WTC11 (cell line): ENCODE measurements at regions not wholly inside any gene's neighbourhood (a gene's known extent, or its start where the extent isn't known, plus 50 kb on each side); places are given as distances from the start of the nearest gene placed in this dataset.

Experiments
- ATAC-seq: fragments of 200-7000 bp; cut with Tn5 transposase; 2 replicates; pipeline ENCODE4 v1.10.0; 2021; ENCODE audit warnings: mild to moderate bottlenecking, moderate library complexity
- CTCF ChIA-PET: fragments of 300-600 bp; sonication (Branson Sonifier 250); formaldehyde crosslinking; loops from one replicate; lab custom pipeline; 2021; ENCODE audit warnings: antibody characterized with exemption; lab: Charles Lee
- POLR2A ChIA-PET: fragments of 350-600 bp; sonication (Branson Sonifier 250); formaldehyde crosslinking; loops from one replicate; lab custom pipeline; 2021; ENCODE audit warnings: antibody characterized with exemption; lab: Charles Lee
- DNase-seq: peaks from one replicate; pipeline ENCODE4 v3.0.0; 2021; ENCODE audit warnings: low spot score
- H3K27ac Mint-ChIP-seq: 2 replicates; pipeline ENCODE4 v1.8.0; 2021; ENCODE audit warnings: mixed read lengths
- H3K27me3 Mint-ChIP-seq: 2 replicates; pipeline ENCODE4 v1.8.0; 2021; ENCODE audit warnings: low read depth, mild to moderate bottlenecking, moderate library complexity, mixed read lengths
- H3K36me3 Mint-ChIP-seq: 2 replicates; pipeline ENCODE4 v1.8.0; 2021; ENCODE audit warnings: mixed read lengths
- H3K4me1 Mint-ChIP-seq: 2 replicates; pipeline ENCODE4 v1.8.0; 2022; ENCODE audit warnings: mixed read lengths
- H3K4me3 Mint-ChIP-seq: 2 replicates; pipeline ENCODE4 v1.8.0; 2021; ENCODE audit warnings: mild to moderate bottlenecking, moderate library complexity, mixed read lengths
- H3K9me3 Mint-ChIP-seq: 2 replicates; pipeline ENCODE4 v1.8.0; 2021; ENCODE audit warnings: mixed read lengths
- AFF4 ChIP-seq: sonication (generic); formaldehyde crosslinking; IDR thresholded peaks from 2 replicates; pipeline ENCODE4 v1.8.1; 2023; ENCODE audit warnings: mild to moderate bottlenecking, missing genetic modification reagents, borderline replicate concordance
- ATF3 ChIP-seq: sonication (generic); formaldehyde crosslinking; conservative IDR thresholded peaks from 2 replicates; pipeline ENCODE4 v1.8.1; 2022; ENCODE audit warnings: mild to moderate bottlenecking, missing genetic modification reagents
- CBFB ChIP-seq: sonication (generic); formaldehyde crosslinking; IDR thresholded peaks from 2 replicates; pipeline ENCODE4 v1.8.1; 2022; ENCODE audit warnings: mild to moderate bottlenecking, low read depth, missing genetic modification reagents
- E2F4 ChIP-seq: sonication (generic); formaldehyde crosslinking; IDR thresholded peaks from 2 replicates; pipeline ENCODE4 v1.8.1; 2022; ENCODE audit warnings: low read depth, mild to moderate bottlenecking, moderate library complexity, missing genetic modification reagents, borderline replicate concordance
- ESRRA ChIP-seq: sonication (generic); formaldehyde crosslinking; IDR thresholded peaks from 2 replicates; pipeline ENCODE4 v1.8.1; 2022; ENCODE audit warnings: mild to moderate bottlenecking, missing genetic modification reagents, borderline replicate concordance
- FOXJ3 ChIP-seq: sonication (generic); formaldehyde crosslinking; IDR thresholded peaks from 2 replicates; pipeline ENCODE4 v1.9.0; 2021; ENCODE audit warnings: missing genetic modification reagents, mild to moderate bottlenecking, borderline replicate concordance
- GABPB1 ChIP-seq: sonication (generic); formaldehyde crosslinking; IDR thresholded peaks from 2 replicates; pipeline ENCODE4 v1.8.1; 2023; ENCODE audit warnings: mild to moderate bottlenecking, missing genetic modification reagents
- GTF2I ChIP-seq: fragments of 250-450 bp; sonication (Bioruptor Pico); conservative IDR thresholded peaks from 2 replicates; pipeline ENCODE4 v1.4.0; 2021; ENCODE audit warnings: mild to moderate bottlenecking
- IRF1 ChIP-seq: sonication (generic); formaldehyde crosslinking; IDR thresholded peaks from 2 replicates; pipeline ENCODE4 v1.8.0; 2023; ENCODE audit warnings: missing genetic modification reagents
- IRF2 ChIP-seq: sonication (generic); formaldehyde crosslinking; IDR thresholded peaks from 2 replicates; pipeline ENCODE4 v1.8.0; 2022; ENCODE audit warnings: low read depth, missing genetic modification reagents, borderline replicate concordance
- JAZF1 ChIP-seq: fragments of 250-450 bp; sonication (Bioruptor Pico); IDR thresholded peaks from 2 replicates; pipeline ENCODE4 v1.9.0; 2021; ENCODE audit warnings: moderate library complexity, mild to moderate bottlenecking, inconsistent platforms
- KAT7 ChIP-seq: sonication (generic); formaldehyde crosslinking; IDR thresholded peaks from 2 replicates; pipeline ENCODE4 v1.8.1; 2023; ENCODE audit warnings: missing genetic modification reagents, mild to moderate bottlenecking, borderline replicate concordance
- MYBL2 ChIP-seq: sonication (generic); formaldehyde crosslinking; IDR thresholded peaks from 2 replicates; pipeline ENCODE4 v1.8.1; 2023; ENCODE audit warnings: mild to moderate bottlenecking, moderate library complexity, missing genetic modification reagents
- NFATC4 ChIP-seq: fragments of 250-450 bp; sonication (Bioruptor Pico); IDR thresholded peaks from 2 replicates; pipeline ENCODE4 v1.9.0; 2021; ENCODE audit warnings: mild to moderate bottlenecking
- NFE2L1 ChIP-seq: sonication (generic); formaldehyde crosslinking; IDR thresholded peaks from 2 replicates; pipeline ENCODE4 v1.8.1; 2023; ENCODE audit warnings: missing genetic modification reagents
- NR2C2 ChIP-seq: sonication (generic); formaldehyde crosslinking; IDR thresholded peaks from 2 replicates; pipeline ENCODE4 v1.8.0; 2022; ENCODE audit warnings: mild to moderate bottlenecking, missing genetic modification reagents
- NR3C1 ChIP-seq: sonication (generic); formaldehyde crosslinking; conservative IDR thresholded peaks from 2 replicates; pipeline ENCODE4 v1.8.1; 2023; ENCODE audit warnings: low read depth, mild to moderate bottlenecking, missing genetic modification reagents
- PREB ChIP-seq: sonication (generic); formaldehyde crosslinking; IDR thresholded peaks from 2 replicates; pipeline ENCODE4 v1.8.1; 2022; ENCODE audit warnings: mild to moderate bottlenecking, missing genetic modification reagents, moderate library complexity, borderline replicate concordance
- RELA ChIP-seq: sonication (generic); formaldehyde crosslinking; IDR thresholded peaks from 2 replicates; pipeline ENCODE4 v1.8.1; 2022; ENCODE audit warnings: missing genetic modification reagents, mild to moderate bottlenecking, borderline replicate concordance
- SMAD3 ChIP-seq: sonication (generic); formaldehyde crosslinking; IDR thresholded peaks from 2 replicates; pipeline ENCODE4 v1.8.0; 2022; ENCODE audit warnings: missing genetic modification reagents, mild to moderate bottlenecking, borderline replicate concordance
- SMAD4 ChIP-seq: sonication (generic); formaldehyde crosslinking; IDR thresholded peaks from 2 replicates; pipeline ENCODE4 v1.8.0; 2022; ENCODE audit warnings: mild to moderate bottlenecking, missing genetic modification reagents
- SOX15 ChIP-seq: fragments of 250-450 bp; sonication (Bioruptor Pico); IDR thresholded peaks from 2 replicates; pipeline ENCODE4 v1.9.0; 2021; ENCODE audit warnings: mild to moderate bottlenecking
- SP1 ChIP-seq: sonication (generic); formaldehyde crosslinking; conservative IDR thresholded peaks from 2 replicates; pipeline ENCODE4 v1.8.1; 2022; ENCODE audit warnings: missing genetic modification reagents
- TEAD1 ChIP-seq: sonication (generic); formaldehyde crosslinking; IDR thresholded peaks from 2 replicates; pipeline ENCODE4 v1.8.0; 2022; ENCODE audit warnings: mild to moderate bottlenecking, missing genetic modification reagents
- TEAD4 ChIP-seq: sonication (generic); formaldehyde crosslinking; IDR thresholded peaks from 2 replicates; pipeline ENCODE4 v1.8.0; 2022; ENCODE audit warnings: mild to moderate bottlenecking, missing genetic modification reagents
- ZNF232 ChIP-seq: sonication (generic); formaldehyde crosslinking; IDR thresholded peaks from 2 replicates; pipeline ENCODE4 v1.8.0; 2022; ENCODE audit warnings: mild to moderate bottlenecking, missing genetic modification reagents
- ZNF423 ChIP-seq: fragments of 250-450 bp; sonication (Bioruptor Pico); IDR thresholded peaks from 2 replicates; pipeline ENCODE4 v2.1.2; 2022; ENCODE audit warnings: mild to moderate bottlenecking, moderate library complexity
- ZNF671 ChIP-seq: fragments of 250-450 bp; sonication (Bioruptor Pico); IDR thresholded peaks from 2 replicates; pipeline ENCODE4 v1.8.0; 2021; ENCODE audit warnings: mild to moderate bottlenecking

GRCh38 chr5:38608874-38609273 is 52.4 kb upstream of the LIFR start:
- DNase-seq: no peak

GRCh38 chr5:38612851-38613250 is 56.4 kb upstream of the LIFR start:
- Mint-ChIP-seq H3K9me3 (peaks cover 8% of the 10 kb centered on the region), H3K36me3 (no peaks in the 10 kb centered on the region), H3K27me3 (no peaks in the 10 kb centered on the region), H3K4me1 (peaks cover 25% of the 10 kb centered on the region), H3K4me3 (no peak overlapping the region), H3K27ac (no peak overlapping the region)
- ATAC-seq: no peak
- TF ChIP-seq SMAD4 (CRISPR knock-in tag) (no peak), TEAD1 (CRISPR knock-in tag) (no peak), PREB (CRISPR knock-in tag) (no peak), NFATC4 (CRISPR knock-in tag) (no peak), SP1 (CRISPR knock-in tag) (no peak), MYBL2 (no peak), FOXJ3 (CRISPR knock-in tag) (no peak), IRF2 (CRISPR knock-in tag) (no peak), NR2C2 (no peak), IRF1 (CRISPR knock-in tag) (no peak), ZNF423 (CRISPR knock-in tag) (no peak), ESRRA (CRISPR knock-in tag) (no peak), CBFB (CRISPR knock-in tag) (no peak), RELA (CRISPR knock-in tag) (no peak), NR3C1 (CRISPR knock-in tag) (no peak)
- ChIA-PET CTCF (interaction anchor here (1.1 kb wide), 1 partner anchor 197 kb away, joined by 3 read pairs; no protein-coding TSS in a partner anchor), POLR2A (no interaction called here)
- no peak for DNase-seq

More at GRCh38 chr5:38608874-38609273, 52.4 kb upstream of the LIFR start:
- Mint-ChIP-seq H3K27ac (no peak overlapping the region), H3K9me3 (peaks cover 3% of the 10 kb centered on the region; the same call in 1 of the 2 replicates), H3K27me3 (no peaks in the 10 kb centered on the region), H3K4me3 (no peak overlapping the region), H3K36me3 (no peaks in the 10 kb centered on the region), H3K4me1 (peaks cover 28% of the 10 kb centered on the region)
- ChIA-PET CTCF (no interaction called here), POLR2A (no interaction called here)
- no peak for ATAC-seq
- no peak for TF ChIP-seq ZNF671 (CRISPR knock-in tag)
- TF ChIP-seq TEAD4 (CRISPR knock-in tag): no peak
- TF ChIP-seq SOX15: no peak
- TF ChIP-seq NFE2L1 (CRISPR knock-in tag): no peak
- no peak for TF ChIP-seq JAZF1
- no peak for TF ChIP-seq GTF2I (CRISPR knock-in tag)
- TF ChIP-seq AFF4 (CRISPR knock-in tag): no peak
- no peak for TF ChIP-seq ATF3 (CRISPR knock-in tag)
- TF ChIP-seq E2F4 (CRISPR knock-in tag): no peak
- no peak for TF ChIP-seq SMAD3
- no peak for TF ChIP-seq GABPB1
- no peak for TF ChIP-seq ZNF232 (CRISPR knock-in tag)
- no peak for TF ChIP-seq KAT7 (CRISPR knock-in tag)
